HG02938 (cell line): ENCODE measurements at regions not wholly inside any gene's neighbourhood (a gene's known extent, or its start where the extent isn't known, plus 50 kb on each side); places are given as distances from the start of the nearest gene placed in this dataset.

Experiments used
- ATAC-seq: cut with Tn5 transposase; IDR thresholded peaks from one replicate; pipeline ENCODE4 v1.9.1; 2021; ENCODE audit warnings: mild to moderate bottlenecking, moderate library complexity; ENCODE audit not compliant: unreplicated experiment

DNA sequence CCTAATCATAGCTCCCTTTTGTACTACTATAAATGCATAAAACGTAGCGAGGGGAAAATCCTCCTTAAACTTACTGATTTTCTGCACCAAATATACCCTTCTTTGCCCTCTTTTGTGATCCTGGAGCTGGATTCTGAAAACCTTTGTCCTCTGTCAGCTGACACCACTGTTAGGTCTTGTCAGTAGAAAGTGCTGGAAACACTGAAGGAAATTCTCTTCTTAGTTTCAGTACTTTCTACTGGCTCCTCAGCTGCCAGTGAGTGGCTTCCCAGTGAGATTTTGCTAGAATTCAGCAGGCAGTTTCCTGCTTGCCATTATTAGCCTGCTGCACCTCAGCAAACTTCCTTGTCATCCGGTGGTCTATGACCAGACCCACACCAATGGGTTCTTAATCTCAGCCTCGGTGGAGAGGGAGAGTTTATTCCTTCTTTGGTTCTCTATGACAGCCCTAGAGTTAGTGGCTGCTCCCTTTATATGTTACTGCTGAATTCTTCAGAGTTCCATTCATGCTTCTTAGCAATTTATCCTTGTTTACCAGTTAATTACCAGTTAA is 476.2 kb downstream of the FSCB start:
- no peak for ATAC-seq

- no peak for ATAC-seq
Observed at GRCh38 chr14:44029933-44030332, 477.1 kb downstream of the FSCB start.

DNA sequence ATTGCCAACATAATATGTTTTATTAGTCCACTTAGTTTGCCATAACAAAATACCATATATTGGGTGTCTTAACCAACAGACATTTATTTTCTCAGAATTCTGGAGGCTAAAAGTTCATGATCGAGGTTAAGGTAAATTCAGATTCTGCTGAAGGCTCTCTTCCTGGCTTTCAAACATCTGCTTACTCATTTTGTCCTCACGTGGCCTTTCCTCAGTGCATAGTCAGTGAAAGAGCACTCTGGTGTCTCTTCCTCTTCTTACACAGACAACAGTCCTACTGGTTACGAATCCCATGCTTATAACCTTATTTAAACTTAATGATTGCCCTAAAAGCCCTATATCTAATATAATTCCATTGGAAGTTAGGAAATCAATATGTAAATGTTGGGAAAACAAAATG is 479.7 kb downstream of the FSCB start:
- no peak for ATAC-seq

DNA sequence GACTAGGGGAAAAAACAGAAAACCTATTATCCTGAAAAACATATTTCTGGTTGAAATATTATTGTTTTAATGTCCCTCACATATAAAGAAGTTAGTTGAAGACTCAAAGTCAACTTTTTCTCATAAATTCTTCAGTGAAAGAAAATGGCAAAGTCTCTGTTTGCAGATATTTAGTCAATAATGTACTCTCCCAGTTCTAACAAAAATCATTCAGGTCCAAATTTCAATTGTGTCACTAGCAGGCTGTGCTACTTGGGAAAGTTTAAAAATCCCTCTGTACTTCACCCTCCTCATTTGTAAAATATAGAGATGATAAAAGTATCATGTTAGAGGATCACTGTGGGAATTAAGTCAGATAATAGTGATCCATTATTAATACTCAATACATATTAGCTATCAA is 496.5 kb downstream of the FSCB start:
- ATAC-seq, result no peak

- no peak for ATAC-seq
Observed at GRCh38 chr14:44010071-44010470, 497.0 kb downstream of the FSCB start.

- ATAC-seq, result no peak
Observed at GRCh38 chr14:44009642-44010041, 497.4 kb downstream of the FSCB start.

DNA sequence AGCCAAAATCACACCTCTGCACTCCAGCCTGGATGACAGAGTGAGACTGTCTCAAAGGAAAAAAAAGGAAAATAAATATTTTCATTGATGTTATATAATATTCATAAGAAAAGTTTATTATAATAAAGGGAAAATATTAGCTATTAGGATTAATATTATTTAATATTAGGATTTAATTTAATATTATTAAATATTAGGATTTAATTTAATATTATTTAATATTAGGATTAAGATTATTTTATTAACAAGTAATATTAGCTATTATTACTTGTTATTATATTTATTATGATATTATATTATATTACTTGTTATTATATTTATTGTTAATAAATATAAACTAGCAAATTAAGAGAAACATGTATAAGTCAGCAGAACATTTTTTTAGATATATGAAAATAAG is 518.1 kb downstream of the FSCB start:
- no peak for ATAC-seq

- ATAC-seq, result no peak
Observed at GRCh38 chr14:43983721-43984120, 523.4 kb downstream of the FSCB start.

DNA sequence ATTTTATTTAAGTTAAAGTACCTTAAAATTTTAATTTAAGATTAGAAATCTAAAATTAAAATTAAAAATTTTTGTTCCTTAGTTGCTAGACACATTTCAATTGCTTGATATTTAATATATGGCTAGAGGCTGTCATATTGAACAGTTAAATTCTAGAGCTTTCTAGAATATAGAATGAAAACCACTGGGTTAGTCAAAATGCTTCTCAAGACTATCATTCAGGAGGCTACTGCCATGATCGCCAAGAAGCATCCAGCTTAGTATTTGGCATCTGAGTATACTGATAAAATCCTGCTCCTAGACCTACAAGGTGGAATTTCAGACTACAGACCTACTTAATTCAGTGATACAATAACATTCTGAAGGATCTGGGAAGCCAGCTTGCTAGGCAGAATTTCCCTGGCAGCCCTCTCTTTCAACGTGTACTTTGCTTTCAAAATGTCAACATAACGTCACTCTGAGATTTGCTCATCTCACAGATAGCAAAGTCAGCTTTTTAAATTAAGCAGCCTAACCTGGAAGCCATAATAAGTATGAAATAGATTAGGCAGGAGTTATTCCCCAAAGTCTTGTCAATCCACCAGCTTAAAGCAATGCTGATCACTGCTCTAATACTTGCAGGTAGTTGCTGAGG is 525.8 kb downstream of the FSCB start:
- no peak for ATAC-seq

DNA sequence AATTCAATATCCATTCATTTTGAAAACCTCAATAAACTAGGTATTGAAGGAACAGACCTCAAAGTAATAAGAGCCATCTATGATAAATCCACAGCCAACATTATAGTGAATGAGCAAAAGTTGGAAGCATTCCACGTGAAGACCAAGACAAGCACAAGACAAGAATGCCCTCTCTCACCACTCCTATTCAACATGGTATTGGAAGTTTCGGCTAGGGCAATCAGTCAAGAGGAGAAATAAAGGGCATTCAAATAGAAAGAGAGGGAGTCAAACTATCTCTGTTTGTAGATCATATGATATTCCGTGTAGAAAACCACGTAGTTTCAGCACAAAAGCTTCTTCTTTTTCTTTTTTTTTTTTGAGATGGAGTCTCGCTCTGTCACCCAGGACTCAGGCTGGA is 550.3 kb downstream of the FSCB start:
- ATAC-seq, result no peak

- ATAC-seq, result no peak
Observed at GRCh38 chr14:43949400-43949799, 557.7 kb downstream of the FSCB start.

- ATAC-seq, result no peak
Observed at GRCh38 chr14:43939836-43940235, 567.2 kb downstream of the FSCB start.

- no peak for ATAC-seq
Observed at GRCh38 chr14:43938588-43939281, 568.3 kb downstream of the FSCB start.

DNA sequence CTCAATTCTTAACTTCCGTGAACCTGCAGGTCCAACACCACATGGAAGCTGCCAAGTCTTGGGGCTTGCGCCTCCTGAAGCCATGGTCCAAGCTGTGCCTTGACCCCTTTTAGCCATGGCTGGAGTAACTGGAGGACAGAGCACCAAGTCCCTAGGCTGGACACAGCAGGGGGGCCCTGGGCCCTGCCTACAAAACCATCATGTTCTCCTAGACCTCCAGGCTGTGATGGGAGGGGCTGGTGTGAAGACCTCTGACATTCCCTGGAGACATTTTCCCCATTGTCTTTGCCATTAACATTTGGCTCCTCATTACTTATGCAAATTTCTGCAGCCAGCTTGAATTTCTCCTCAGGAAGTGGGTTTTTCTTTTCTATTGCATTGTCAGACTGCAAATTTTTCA is 570.1 kb downstream of the FSCB start:
- ATAC-seq, result no peak

- ATAC-seq, result no peak
Observed at GRCh38 chr14:43934102-43934501, 573.0 kb downstream of the FSCB start.

GRCh38 chr14:43914041-43914693 is 592.9 kb downstream of the FSCB start:
- ATAC-seq, result no peak

DNA sequence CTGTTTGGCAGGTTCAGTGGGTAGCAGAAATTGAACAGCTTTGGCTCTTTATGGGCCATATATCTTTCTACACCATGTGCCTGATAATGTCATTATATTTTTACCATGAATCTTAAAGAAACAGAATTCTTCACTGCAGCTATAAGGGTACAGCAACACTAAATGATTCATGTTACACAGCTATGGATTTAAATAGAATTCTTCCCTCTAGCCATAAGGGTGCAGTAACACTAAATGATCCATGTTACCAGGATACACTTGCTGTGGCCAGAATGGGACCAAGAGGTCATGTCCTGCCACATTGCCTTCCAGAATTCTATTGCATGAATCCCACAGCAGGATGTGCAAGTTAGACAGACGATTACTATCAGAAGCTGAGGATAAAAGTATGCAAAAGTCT is 603.9 kb downstream of the FSCB start:
- no peak for ATAC-seq

DNA sequence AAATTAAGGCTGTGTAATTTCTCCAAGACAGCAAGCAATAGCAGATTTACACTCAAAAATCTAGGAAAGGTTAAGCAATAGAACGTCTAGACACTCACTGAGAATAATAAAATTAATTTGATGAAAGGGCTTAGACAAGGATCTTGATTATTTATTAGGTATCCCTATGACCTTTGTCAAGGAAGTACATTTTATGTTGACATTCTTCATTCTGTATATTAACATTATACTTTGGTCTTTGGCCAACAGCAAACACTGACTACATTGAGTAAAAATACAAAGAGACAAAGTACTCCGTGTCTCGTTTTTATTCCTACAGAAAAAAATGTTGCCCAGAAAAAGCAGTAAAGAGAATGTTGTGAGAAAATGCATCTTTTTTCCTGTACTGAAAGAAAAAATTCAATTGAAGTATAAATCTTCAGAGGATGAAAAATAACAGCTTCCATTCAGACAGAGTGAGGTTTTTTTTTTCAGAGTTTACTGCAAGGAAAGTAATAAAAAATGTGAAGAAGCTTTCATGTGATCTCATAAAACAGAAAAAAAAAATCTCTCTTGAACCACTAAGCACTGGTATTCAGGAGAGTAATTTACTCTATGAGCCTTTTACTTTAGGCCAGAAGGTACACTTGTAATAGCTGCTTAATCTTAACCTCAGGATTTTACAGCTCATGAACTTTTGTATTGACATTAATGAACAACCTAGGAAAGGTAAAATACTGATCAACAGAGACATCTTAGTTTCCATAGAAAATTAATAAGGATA is 605.0 kb downstream of the FSCB start:
- no peak for ATAC-seq

DNA sequence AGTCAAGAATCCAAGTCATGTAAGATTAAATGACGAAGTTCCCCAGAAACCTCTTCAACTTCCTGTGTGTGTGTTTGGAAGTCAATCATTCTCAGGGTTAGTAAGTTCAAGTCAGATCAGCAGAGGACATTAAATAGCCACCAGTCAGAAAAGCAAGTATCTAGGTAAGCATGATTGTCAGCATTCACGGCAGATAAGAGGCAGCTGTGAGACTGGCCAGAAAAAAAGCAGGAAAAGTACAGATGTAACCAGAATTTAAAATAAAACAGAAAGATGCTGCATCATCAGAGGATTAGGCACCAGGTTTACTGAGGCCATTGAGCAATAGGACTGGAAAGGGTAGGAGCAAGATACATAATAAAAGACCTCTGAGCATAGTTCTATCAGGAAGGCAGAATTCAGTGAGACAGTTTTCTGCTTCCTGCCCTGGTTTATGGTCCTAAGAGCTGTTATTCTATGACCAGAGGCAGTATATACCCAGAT is 606.9 kb downstream of the FSCB start:
- no peak for ATAC-seq

GRCh38 chr14:43898687-43899086 is 608.4 kb downstream of the FSCB start:
- no peak for ATAC-seq

DNA sequence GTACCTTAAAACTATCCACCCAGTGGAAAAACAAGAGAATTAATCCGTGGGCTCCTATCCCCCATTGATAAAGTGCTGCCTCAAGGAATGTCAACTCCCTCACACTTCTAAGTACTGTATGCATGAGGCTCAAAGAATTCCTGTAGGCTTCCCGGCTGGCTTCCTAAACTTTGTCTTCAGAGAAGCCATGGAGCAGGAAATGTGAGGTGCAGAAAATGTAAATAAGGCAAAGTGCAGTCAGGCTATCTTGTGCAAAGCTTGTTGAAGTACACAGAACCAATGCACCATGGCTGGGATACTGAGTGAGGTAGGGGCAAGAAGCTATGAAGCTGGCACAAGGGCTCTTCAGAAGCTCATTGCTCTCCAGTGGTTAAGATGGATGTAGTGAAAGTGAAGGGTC is 611.0 kb downstream of the FSCB start:
- no peak for ATAC-seq
